PC-9 (cell line): ENCODE measurements at regions not wholly inside any gene's neighbourhood (a gene's known extent, or its start where the extent isn't known, plus 50 kb on each side); places are given as distances from the start of the nearest gene placed in this dataset.
A peak's percentile ranks its signal among the peaks of the same experiment; 100 is the strongest.
"Not testable (repeated sequence)": the region's sequence is repeated elsewhere in the genome, so short reads cannot be mapped to it uniquely, and the experiment has no call there.

Experiments used
- BruUV-seq: library from RNA; stranded (reverse); fragments of 400-500 nt; replicated peaks from 2 replicates; lab custom pipeline; 2021; lab: Mats Ljungman, UMichigan
- CTCF ChIA-PET: fragments of 300-600 bp; sonication (Branson Sonifier 250); formaldehyde crosslinking; loops from one replicate; lab custom pipeline; 2022; ENCODE audit warnings: antibody characterized with exemption; lab: Charles Lee
- POLR2A ChIA-PET: fragments of 300-600 bp; sonication (Branson Sonifier 250); formaldehyde crosslinking; loops from one replicate; lab custom pipeline; 2022; ENCODE audit warnings: antibody characterized with exemption; ENCODE audit not compliant: unreplicated experiment; lab: Charles Lee
- DNase-seq, 2 experiments: peaks; one replicate each; pipeline versions ENCODE4 v3.0.0 to v3.0.0-alpha.2; 2015 to 2022; ENCODE audit warnings: mixed read lengths in 1 of 2
- H2AFZ ChIP-seq: fragments of 200-600 bp; sonication (generic); 2 replicates; pipeline ENCODE4 v1.8.1; 2017; ENCODE audit warnings: antibody characterized with exemption
- H3F3A ChIP-seq: fragments of 200-600 bp; sonication (generic); 2 replicates; pipeline ENCODE4 v1.8.1; 2017; ENCODE audit warnings: antibody characterized with exemption, mild to moderate bottlenecking, low read depth; ENCODE audit not compliant: insufficient read depth
- H3K27ac ChIP-seq: fragments of 200-600 bp; sonication (generic); 2 replicates; pipeline ENCODE4 v1.6.1; 2016; ENCODE audit warnings: mixed run types
- H3K27me3 ChIP-seq: fragments of 200-600 bp; sonication (generic); 2 replicates; pipeline ENCODE4 v1.6.1; 2016; ENCODE audit warnings: low read depth, mixed run types; ENCODE audit not compliant: insufficient read depth
- H3K36me3 ChIP-seq: fragments of 200-600 bp; sonication (generic); 2 replicates; pipeline ENCODE4 v1.6.1; 2016; ENCODE audit warnings: low read depth, mixed run types
- H3K4me1 ChIP-seq: fragments of 200-600 bp; sonication (generic); replicated peaks from 2 replicates; pipeline ENCODE4 v1.6.1; 2016; ENCODE audit warnings: mixed run types; ENCODE audit not compliant: insufficient read depth
- H3K4me2 ChIP-seq: fragments of 200-600 bp; sonication (generic); 2 replicates; pipeline ENCODE4 v1.6.1; 2017; ENCODE audit warnings: mixed run types
- H3K4me3 ChIP-seq: fragments of 200-600 bp; sonication (generic); 2 replicates; pipeline ENCODE4 v1.6.1; 2016; ENCODE audit warnings: mixed run types
- H3K79me2 ChIP-seq: fragments of 200-600 bp; sonication (generic); 2 replicates; pipeline ENCODE4 v1.6.1; 2017; ENCODE audit warnings: low read depth, mixed run types
- H3K9me2 ChIP-seq: fragments of 200-600 bp; sonication (generic); 2 replicates; pipeline ENCODE4 v1.8.1; 2017; ENCODE audit warnings: mild to moderate bottlenecking; ENCODE audit not compliant: insufficient read depth
- H3K9me3 ChIP-seq: fragments of 200-600 bp; sonication (generic); 2 replicates; pipeline ENCODE4 v1.8.1; 2016; ENCODE audit warnings: low read depth; ENCODE audit not compliant: insufficient read depth
- H4K20me1 ChIP-seq: fragments of 200-600 bp; sonication (generic); 2 replicates; pipeline ENCODE4 v1.8.1; 2017; ENCODE audit not compliant: insufficient read depth
- EZH2 ChIP-seq: fragments of 200-600 bp; sonication (generic); IDR thresholded peaks from 2 replicates; pipeline ENCODE4 v1.8.0; 2017; ENCODE audit warnings: antibody characterized with exemption, low read depth
- intact Hi-C: fragments of 100-400 bp; cut with micrococcal nuclease; formaldehyde crosslinking; loops from one replicate; pipeline ENCODE4 v1.10.0; 2022; ENCODE audit not compliant: unreplicated experiment
- TF ChIP-seq, protein P1 (sequence below): fragments of 200-600 bp; sonication (generic); conservative IDR thresholded peaks from 2 replicates; pipeline ENCODE4 v1.6.1; 2017; ENCODE audit warnings: mixed run types, antibody characterized with exemption, mild to moderate bottlenecking, moderate library complexity

DNA sequence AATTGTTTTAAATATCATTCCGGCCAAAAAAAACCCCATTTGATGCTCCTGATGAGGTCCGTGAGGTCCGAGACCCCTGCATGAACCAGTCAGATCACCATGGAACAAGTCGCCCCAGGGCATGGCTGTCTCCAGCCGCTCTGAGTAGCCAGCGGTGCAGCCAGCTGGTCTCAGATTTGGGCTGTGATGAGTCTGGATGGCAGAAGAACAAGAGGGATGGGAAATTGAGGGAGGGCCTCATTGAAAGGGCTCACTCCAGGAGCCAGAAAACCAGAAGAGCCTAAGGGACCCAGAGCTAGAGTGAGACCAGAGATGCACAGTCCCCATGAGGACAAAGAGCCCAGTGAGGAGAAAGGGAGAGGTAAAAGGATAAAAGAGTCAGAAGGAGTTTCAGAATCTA lies 174.0 kb downstream of the TOMM20 start:
- H2AFZ ChIP-seq = no peak overlapping the region
- H3K36me3 ChIP-seq = no peaks in the 10 kb centered on the region
- H3K27ac ChIP-seq = peak overlapping the region; percentile 99
- CTCF ChIA-PET = no interaction called here
- peaks cover 53% of the 10 kb centered on the region for H3K4me1 ChIP-seq
- no TSS peak for BruUV-seq
- H3K4me2 ChIP-seq = peak overlapping the region; percentile 93; the same call in 1 of the 2 replicates
- H3K27me3 ChIP-seq = no peaks in the 10 kb centered on the region
- peaks cover 52% of the 10 kb centered on the region for H3F3A ChIP-seq
- no peaks in the 10 kb centered on the region for H4K20me1 ChIP-seq
- TF ChIP-seq EZH2 = no peak
- TF ChIP-seq, protein P1, sequence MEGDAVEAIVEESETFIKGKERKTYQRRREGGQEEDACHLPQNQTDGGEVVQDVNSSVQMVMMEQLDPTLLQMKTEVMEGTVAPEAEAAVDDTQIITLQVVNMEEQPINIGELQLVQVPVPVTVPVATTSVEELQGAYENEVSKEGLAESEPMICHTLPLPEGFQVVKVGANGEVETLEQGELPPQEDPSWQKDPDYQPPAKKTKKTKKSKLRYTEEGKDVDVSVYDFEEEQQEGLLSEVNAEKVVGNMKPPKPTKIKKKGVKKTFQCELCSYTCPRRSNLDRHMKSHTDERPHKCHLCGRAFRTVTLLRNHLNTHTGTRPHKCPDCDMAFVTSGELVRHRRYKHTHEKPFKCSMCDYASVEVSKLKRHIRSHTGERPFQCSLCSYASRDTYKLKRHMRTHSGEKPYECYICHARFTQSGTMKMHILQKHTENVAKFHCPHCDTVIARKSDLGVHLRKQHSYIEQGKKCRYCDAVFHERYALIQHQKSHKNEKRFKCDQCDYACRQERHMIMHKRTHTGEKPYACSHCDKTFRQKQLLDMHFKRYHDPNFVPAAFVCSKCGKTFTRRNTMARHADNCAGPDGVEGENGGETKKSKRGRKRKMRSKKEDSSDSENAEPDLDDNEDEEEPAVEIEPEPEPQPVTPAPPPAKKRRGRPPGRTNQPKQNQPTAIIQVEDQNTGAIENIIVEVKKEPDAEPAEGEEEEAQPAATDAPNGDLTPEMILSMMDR = no peak
- no peaks in the 10 kb centered on the region for H3K9me2 ChIP-seq
- H3K79me2 ChIP-seq = peaks cover 4% of the 10 kb centered on the region; the same call in 1 of the 2 replicates
- no peak overlapping the region for H3K4me3 ChIP-seq
- intact Hi-C loops = no loop called here
- peaks cover 2% of the 10 kb centered on the region; the same call in 1 of the 2 replicates for H3K9me3 ChIP-seq
- POLR2A ChIA-PET = no interaction called here
- no peak for DNase-seq

DNA sequence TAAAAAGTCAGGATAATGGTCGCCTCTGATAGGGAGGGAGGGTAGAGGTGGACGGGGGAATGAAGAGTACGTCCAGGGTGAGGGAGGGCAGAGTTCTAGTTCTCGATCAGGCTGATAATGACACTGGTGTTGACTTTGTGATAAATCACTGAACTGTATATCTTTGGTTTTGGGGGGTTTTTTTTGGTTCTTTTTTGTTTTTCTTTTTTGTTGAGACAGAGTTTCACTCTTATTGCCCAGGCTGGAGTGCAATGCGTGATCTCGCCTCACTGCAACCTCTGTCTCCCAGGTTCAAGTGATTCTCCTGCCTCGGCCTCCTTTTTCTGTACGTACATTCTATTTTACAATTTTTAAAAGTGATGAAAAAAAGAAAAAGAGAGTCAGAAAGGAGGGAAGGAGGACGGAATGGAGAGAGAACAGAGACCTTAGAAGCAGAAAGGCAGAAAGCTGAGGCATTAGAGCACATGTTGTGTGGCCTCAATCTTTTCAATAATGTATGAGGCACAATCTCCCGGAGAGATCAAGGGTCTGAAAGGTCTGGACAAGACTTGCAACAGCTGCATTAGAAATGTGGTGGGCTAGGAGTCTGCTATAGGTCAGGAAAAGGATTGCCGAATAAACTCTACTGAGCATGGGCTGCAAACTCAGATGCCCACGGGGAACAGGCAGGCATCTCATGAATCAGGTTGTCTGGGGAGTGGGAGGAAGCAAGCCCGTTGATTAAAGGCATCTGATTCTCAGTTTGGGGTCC lies 174.8 kb downstream of the TOMM20 start:
- ChIA-PET POLR2A (interaction anchor here (0.7 kb wide), 1 partner anchor 80 kb away, joined by 5 read pairs; no protein-coding TSS in a partner anchor), CTCF (no interaction called here)
- DNase-seq = no peak
- no peak overlapping the region for H2AFZ ChIP-seq
- no peaks in the 10 kb centered on the region for H4K20me1 ChIP-seq
- H3K9me3 ChIP-seq = peaks cover 7% of the 10 kb centered on the region; the same call in 1 of the 2 replicates
- TF ChIP-seq, protein P1 = no peak
- no peak for TF ChIP-seq EZH2
- intact Hi-C loops = no loop called here
- H3F3A ChIP-seq = peaks cover 44% of the 10 kb centered on the region
- no peaks in the 10 kb centered on the region; the same call in 1 of the 2 replicates for H3K79me2 ChIP-seq
- H3K4me1 ChIP-seq = peaks cover 46% of the 10 kb centered on the region
- no peaks in the 10 kb centered on the region for H3K9me2 ChIP-seq
- H3K27me3 ChIP-seq = no peaks in the 10 kb centered on the region
- H3K27ac ChIP-seq = no peak overlapping the region
- no peak overlapping the region for H3K4me2 ChIP-seq
- BruUV-seq = no TSS peak
- no peaks in the 10 kb centered on the region for H3K36me3 ChIP-seq
- no peak overlapping the region for H3K4me3 ChIP-seq

DNA sequence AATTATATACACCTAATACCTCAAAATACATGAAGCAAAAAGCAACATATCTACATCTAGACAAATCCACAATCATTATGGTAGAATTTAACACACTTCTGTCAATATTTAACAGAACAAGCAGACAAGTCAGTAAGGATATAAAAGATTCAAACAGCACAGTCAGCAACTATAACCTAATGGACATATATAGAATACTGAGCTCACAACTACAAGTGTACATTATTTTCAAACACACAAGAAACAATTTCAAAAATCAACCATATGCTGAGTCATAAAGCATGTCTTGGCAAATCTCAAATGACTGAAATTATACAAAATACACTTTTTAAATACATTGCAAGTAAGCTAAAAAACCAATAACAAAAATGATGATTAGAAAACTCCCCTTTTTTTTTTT lies 178.0 kb downstream of the TOMM20 start:
- Histone ChIP-seq H4K20me1 (no peaks in the 10 kb centered on the region), H3K4me3 (no peak overlapping the region), H3K4me2 (no peak overlapping the region), H3K36me3 (no peaks in the 10 kb centered on the region), H3K9me3 (peaks cover 7% of the 10 kb centered on the region; the same call in 1 of the 2 replicates), H3K4me1 (peaks cover 13% of the 10 kb centered on the region), H3K27me3 (no peaks in the 10 kb centered on the region), H3K27ac (no peak overlapping the region), H2AFZ (no peak overlapping the region), H3K79me2 (no peaks in the 10 kb centered on the region), H3K9me2 (no peaks in the 10 kb centered on the region), H3F3A (0 out of 2 replicates have a peak, but pooled peaks cover 12% of the 10 kb centered on the region)
- no TSS peak for BruUV-seq
- no peak for DNase-seq
- intact Hi-C loops = no loop called here
- POLR2A ChIA-PET = interaction anchor here (0.7 to 0.9 kb wide), 2 partner anchors 27 to 344 kb away, joined by 5 to 22 read pairs; no protein-coding TSS in a partner anchor
- CTCF ChIA-PET = interaction anchor here (0.5 to 0.6 kb wide), 2 partner anchors 158 to 635 kb away, joined by 4 to 8 read pairs; no protein-coding TSS in a partner anchor
- TF ChIP-seq EZH2 = no peak
- TF ChIP-seq, protein P1 = no peak

DNA sequence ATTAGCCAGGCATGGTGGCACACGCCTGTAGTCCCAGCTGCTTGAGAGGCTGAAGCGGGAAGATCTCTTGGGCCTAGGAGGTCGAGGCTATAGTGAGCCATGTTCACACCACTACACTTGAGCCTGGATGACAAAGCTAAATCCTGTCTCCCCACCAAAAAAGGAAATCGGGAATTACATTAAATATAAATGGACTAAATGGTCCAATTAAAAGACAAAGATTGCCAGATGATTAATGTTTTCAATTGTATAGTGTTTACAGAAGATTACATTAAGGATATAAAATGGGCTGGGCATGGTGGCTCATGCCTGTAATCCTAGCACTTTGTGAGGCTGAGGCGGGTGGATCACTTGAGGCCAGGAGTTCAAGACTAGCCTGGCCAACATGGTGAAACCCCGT lies 179.1 kb downstream of the TOMM20 start:
- CTCF ChIA-PET = not testable (repeated sequence)

More for the DNA sequence above, 179.1 kb downstream of the TOMM20 start:
- DNase-seq, H3K9me3 ChIP-seq, H2AFZ ChIP-seq, H3K4me1 ChIP-seq, BruUV-seq, H4K20me1 ChIP-seq, H3K4me3 ChIP-seq, H3F3A ChIP-seq, H3K4me2 ChIP-seq, H3K27me3 ChIP-seq, POLR2A ChIA-PET, H3K9me2 ChIP-seq, H3K79me2 ChIP-seq, intact Hi-C loops, H3K27ac ChIP-seq, H3K36me3 ChIP-seq: not testable (repeated sequence)
